CD4-positive, alpha-beta T cell treated with Interleukin-4 for 1 hour (primary cell): ENCODE measurements at regions not wholly inside any gene's neighbourhood (a gene's known extent, or its start where the extent isn't known, plus 50 kb on each side); places are given as distances from the start of the nearest gene placed in this dataset.

Source experiments
- DNase-seq, 2 donors: peaks; one replicate each; pipeline ENCODE4 v3.0.0-alpha.2; 2020 to 2022

GRCh38 chr6:22003287-22003686 lies 293.5 kb downstream of the PRL start:
- DNase-seq: no peak

GRCh38 chr6:22006795-22007194 lies 290.0 kb downstream of the PRL start:
- DNase-seq: no peak

GRCh38 chr6:22007469-22007868 lies 289.4 kb downstream of the PRL start:
- no peak for DNase-seq

DNA sequence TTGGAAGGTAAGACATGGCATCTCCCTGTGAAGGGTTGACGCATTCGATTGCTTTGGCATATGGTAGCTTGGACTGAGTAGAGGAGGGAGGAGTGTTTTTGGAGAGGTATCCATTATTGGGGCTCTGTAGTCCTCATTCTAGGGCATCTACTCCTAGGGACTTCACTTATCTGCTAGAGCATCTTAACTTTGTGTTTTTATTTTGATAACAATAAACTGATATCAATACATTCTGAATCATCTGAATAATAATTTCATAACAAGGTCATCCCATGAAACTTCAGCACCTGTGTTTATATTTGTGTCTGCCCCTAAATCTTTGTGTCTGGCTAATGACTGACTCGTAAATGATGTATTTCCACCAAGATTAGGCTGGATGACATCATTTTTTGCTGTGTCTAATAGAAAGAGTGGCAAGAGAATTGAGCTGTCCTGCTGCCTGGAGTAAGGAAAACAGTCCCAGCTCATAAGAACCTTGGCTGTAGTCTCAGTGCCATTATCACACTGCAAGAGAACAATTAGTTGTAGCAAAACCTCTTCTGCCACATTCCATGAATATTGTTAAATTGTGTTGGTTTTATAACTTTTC lies 288.5 kb downstream of the PRL start:
- DNase-seq: no peak

DNA sequence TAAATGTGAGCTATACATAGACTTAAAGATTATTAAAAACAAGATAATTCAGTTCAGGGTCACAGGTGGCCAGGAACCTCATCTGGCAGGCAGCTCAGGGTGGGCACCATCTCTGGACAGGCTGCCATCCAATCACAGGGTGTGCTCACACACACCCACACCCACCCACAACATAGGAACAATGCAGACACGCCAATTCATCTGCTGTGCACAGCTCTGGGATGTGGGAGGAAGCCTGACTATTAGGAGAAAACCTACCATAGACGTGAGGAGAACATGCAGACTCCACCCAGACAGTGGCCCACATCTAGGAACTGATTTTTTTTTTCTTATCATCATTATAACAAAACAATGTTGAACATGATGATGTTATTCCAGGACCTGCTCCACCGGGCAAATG lies 286.7 kb downstream of the PRL start:
- DNase-seq: no peak

GRCh38 chr6:22015216-22015615 lies 281.6 kb downstream of the PRL start:
- DNase-seq: no peak

- no peak for DNase-seq
Observed at GRCh38 chr6:22015944-22016343, 280.9 kb downstream of the PRL start.

DNA sequence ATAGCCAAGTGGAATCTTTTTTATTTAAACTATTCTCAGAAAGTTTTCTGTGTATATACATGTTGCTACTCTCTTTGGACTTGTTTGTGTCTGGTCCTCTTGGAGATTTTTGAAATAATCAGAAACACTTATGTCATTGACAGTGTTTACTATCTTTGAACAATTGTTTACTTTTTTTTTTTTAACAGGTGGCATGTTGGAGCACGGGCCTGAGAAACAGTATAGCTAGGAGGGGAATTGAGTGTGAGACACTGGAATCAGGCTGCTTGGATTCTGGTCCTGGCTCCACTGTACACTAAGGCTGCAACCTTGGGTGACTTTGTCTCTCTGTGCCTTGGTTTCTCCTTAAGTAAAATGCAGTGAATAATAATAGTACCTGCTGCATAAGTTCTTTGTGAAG lies 279.6 kb downstream of the PRL start:
- no peak for DNase-seq

- no peak for DNase-seq
Observed at GRCh38 chr6:22017766-22018165, 279.1 kb downstream of the PRL start.

DNA sequence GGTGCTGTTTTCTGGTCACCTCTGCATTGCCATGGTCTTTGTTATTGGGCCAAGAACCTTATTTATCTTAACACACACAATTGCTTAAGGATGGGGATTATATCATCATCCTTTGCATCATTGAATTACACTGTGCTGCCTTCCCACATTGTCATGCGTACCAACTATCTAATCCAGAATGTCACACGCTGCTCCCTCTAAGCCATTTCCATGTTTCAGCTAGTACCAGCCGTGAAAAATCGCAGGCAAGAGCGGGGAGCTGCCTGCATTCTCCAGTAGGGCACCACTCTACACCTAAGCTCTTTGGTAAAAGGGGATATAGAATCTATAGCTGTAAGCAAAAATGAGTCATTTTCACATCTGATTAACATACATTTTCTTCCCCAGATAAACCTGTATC lies 277.0 kb downstream of the PRL start:
- DNase-seq: no peak

- DNase-seq: no peak
Observed at GRCh38 chr6:22020299-22021003, 276.4 kb downstream of the PRL start.

DNA sequence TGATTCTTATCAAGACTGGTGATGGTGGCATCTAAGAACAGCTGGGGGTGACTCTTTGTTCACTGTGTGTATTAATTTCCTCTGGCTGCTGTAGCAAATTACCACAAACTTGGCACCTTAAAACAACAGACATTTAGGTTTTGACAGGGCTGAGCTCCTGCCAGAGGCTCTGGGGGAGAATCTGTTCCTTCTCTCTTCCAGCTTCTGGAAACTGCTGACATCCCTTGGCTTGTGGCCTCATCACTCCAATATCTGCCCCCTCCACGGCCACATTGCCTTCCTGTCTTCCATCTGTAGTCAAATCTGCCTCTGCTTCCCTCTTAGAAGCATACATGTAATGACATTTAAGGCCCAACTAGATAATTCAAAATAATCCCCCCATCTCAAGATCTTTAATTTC lies 274.9 kb downstream of the PRL start:
- DNase-seq: no peak

DNA sequence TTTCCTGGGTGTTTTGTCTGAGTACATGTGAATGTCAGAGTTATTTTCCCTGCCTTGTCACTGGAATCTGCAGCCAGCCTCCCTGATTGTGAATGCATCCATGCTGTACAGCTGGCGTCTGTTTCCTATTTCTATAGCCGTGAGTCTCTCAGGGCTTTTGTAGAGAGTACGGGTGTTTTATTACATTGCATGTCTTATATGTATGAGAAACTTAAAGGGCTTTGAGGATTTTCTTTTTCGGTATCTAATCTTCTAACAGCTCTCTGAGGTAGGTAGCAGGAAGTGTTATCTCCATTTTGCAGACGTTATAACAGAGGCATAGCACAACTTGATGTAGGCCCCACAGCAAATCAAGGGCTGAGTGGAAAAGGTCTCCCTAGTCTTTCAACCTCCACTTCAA lies 272.9 kb downstream of the PRL start:
- DNase-seq: no peak

DNA sequence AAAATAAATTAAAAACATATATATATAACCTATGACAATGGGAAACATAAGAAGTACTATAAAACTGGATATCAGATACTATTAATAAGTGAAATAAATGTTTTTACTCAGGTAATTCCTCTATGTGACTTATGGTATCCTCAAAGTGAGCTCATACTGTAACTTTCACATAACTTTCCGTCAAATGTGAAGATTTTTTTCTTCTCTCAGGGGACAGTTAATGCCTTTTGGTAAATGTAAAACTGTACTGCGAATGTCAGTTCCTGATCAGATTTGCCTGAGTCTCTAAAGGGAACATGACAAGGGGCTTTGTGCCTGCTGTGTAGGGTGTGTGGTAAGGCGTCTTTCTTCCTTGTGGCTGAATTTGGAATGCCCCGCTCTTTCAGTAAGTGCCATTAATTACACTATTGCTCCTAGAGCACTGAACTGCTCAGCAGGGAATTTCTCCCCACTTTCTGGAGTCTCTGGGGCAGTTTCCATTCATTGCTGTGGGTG lies 271.8 kb downstream of the PRL start:
- DNase-seq: no peak

GRCh38 chr6:22025468-22026163 lies 271.2 kb downstream of the PRL start:
- DNase-seq: peak; percentile 9 to 36

DNA sequence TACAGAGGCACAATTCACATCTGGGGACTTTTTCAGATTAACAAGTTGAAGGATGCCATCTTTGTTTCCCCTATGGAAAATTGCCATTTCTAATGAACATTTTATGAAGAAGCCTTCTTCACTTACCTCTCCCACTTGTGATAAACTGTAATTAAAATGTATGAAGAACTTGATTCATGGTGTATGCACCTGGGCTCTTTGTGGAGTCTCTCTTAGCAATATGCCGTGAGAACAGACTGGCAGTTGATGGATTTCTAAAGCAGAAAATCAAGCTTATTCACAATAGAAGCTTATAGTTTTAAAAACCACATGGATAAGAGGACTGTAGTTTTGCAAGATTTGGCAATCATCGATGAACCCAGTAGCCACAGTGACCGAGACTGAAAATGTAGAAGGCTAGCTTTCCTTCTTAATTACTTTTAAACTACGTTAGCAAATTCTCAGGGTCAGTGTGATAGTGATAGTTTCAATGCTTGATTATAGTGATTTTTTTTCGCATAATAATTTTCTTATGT lies 270.6 kb downstream of the PRL start:
- DNase-seq: no peak

DNA sequence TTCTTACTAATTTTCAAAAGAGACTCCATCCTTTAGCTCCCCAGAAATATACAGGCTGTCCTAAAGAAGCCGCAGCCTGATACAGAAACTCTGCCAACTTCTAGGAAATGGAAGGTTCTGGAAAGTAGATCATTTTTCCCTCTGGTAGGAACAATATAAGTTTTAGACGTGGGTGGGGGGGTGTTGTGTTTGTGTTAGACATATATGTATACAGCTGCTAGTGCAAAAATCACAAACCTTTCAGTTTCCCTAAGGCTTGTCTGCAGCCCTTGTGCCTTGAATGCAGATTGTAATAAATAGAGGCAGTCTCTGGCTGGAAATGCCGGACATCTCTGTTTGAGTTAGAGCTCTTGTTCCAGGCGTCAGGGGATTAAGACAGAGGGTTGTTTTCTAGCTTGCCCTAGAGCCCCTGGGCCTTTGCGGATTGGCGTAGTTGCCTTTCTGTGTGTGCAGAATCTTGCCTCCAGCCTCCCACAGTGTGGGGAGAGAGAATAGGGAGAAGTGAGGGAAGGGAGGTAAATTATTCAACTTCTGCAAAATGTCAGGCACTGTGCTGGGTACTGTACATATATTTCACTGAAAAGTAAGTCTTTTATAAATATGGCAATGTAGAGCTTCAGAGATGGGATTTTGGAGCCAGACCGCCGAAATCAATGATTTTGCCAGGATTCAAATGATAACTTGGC lies 269.7 kb downstream of the PRL start:
- DNase-seq: no peak

DNA sequence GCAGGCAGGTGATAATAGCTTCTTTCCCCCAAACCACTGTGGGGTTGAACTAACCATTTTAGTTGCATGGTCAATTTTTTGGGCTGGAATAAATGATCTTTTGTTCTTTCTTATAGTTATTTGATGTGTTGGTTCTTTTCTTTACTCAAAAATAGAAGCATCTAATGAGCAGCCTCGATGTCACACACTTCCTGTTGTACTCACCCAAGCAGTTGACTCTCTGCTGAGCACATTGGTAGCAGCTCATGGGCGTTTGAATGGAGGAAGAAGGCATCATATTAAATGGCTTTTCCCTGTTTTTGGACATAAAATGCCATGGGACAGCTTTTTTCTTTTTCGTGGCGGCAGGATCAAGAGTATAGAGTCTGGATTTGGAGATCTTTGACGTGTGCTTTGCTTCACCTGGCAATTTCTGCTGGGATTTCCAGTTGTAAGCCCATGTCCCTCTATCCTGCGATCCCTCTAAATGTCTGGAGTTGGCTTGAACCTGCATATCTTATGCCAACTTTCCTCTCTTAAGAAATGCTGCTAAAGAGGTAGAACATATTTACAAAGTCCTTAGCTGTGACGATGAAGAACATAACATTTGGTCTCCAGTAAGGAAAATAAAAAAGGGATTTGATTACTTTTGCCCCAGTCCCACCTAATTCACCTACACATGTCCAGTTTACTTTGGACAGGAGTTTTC lies 268.3 kb downstream of the PRL start:
- no peak for DNase-seq

DNA sequence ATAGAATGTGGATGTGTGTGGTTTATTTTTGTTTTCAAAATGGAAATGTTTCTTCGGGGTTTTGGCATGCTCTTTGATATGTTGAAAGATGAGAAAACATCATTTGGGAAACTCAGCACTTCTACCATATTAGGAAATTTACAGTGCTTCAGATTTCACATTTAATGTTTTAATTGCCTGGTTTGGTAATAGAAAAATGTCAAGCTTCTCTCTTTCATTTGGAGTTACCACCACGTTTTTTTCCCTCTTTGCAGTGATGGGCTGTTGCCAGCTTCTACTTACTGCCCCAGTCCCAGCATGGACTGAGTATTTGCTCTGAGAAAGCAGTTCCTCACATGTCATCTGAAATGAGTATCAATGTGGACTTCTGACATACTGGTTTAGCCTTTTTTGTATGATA lies 267.7 kb downstream of the PRL start:
- no peak for DNase-seq

DNA sequence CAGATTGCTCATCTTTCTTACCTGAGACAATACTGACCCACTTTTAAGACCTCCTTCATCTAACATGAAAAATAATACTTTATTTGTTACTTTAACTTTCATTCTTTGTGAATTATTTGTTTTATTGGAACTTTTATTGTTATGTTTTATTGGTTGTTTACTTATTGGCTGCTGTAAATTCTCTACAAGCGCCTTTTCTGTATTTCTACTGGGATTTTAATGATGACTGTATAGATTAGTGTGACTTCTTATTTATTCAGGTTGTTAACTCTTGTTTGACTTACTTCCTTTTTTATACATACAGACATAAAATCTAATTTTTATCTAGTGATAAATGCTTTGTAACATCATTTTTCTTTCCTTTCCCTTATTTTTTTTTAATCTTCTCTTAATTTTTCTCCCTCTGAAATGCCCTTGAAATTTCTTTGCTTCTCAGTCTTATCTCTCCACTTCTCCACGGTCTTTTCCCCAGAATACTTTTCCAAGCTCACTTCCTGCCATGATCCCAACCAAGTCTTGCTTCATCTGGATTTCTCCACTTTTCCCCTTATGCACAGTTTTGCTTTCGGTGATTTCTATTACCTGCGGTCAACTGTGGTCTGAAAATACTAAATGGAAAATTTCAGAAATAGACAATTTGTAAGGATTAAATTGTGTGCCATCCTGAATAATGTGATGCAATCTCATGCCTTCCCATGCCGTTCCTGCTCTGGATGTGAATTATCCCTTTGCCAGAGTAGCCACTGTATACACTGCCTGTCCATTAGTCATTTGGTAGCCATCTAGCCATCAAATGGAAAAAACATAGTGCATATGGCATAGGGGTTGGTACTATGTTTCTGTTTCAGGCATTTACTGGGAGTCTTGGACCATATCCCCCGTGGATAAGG lies 265.9 kb downstream of the PRL start:
- no peak for DNase-seq

GRCh38 chr6:22035690-22036089 lies 261.1 kb downstream of the PRL start:
- no peak for DNase-seq

DNA sequence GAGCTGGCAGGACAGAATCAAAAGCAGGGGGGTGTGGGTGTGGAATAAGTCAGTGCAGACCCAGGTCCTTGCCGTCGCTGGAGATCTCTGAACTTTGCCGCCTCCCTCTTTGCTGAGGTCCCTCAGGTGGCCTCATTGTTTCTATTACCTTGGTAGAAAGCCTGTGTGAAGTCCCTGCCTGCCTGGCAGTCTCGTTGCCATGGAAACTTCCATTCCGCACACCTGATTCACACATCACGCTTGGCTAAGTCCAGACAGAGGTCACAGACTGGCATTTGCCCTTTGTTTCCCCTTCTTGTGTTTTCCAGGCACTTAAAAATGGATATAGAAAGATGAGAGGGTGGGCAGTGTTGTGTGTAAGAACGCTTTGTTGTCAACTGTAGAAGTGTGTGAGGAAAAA lies 260.6 kb downstream of the PRL start:
- peak in 1 of 2 donors; percentile 14 for DNase-seq
